HepG2 (cell line): ENCODE measurements at regions not wholly inside any gene's neighbourhood (a gene's known extent, or its start where the extent isn't known, plus 50 kb on each side); places are given as distances from the start of the nearest gene placed in this dataset.

Experiments
- HDAC6 ChIP-seq: fragments of 200-600 bp; sonication (generic); IDR thresholded peaks from 2 replicates; pipeline ENCODE4 v1.7.0; 2017; ENCODE audit warnings: mild to moderate bottlenecking, antibody characterized with exemption, low read length, low read depth
- POLR2A ChIP-seq, 2 experiments: IDR thresholded peaks; 2 replicates each; pipeline ENCODE4 v1.6.1; 2011; ENCODE audit warnings: low read depth in 2 of 2, low read length in 2 of 2, mild to moderate bottlenecking in 1 of 2, moderate library complexity in 1 of 2; ENCODE audit not compliant: insufficient read depth in 1 of 2
- POLR2AphosphoS2 ChIP-seq: IDR thresholded peaks from 2 replicates; pipeline ENCODE4 v1.6.1; 2011; ENCODE audit warnings: low read depth, low read length, improper control_type of control experiment
- TF ChIP-seq, protein P1 (sequence below): sonication (generic); formaldehyde crosslinking; IDR thresholded peaks from 2 replicates; pipeline ENCODE4 v1.5.0; 2020; ENCODE audit warnings: mild to moderate bottlenecking, missing genetic modification reagents

DNA sequence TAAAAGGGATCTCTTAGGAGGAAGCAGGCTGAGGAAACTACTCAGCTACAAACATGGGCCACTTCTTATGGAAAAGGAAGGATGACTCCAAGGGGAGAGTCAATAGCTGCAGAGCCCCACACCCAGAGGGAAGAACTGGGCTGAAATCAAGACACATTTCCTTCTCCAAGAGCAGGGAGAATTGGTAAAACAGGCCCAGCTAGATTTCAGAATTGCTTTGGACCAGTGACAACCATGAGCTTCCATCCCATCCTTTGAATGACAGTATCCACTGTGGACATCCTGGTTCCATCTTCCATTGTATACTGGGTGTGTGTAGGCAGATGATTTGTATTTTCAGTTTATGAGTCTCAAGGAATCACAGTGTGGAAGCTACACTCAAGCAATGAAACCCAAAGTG lies 267.5 kb downstream of the IRF8 start:
- no peak for TF ChIP-seq POLR2A (IDR thresholded peaks at IDR 0.05; ENCODE audit: insufficient read depth in 1 of 2, low read depth in 2 of 2, low read length in 2 of 2)
- no peak for TF ChIP-seq POLR2AphosphoS2
- TF ChIP-seq, protein P1, sequence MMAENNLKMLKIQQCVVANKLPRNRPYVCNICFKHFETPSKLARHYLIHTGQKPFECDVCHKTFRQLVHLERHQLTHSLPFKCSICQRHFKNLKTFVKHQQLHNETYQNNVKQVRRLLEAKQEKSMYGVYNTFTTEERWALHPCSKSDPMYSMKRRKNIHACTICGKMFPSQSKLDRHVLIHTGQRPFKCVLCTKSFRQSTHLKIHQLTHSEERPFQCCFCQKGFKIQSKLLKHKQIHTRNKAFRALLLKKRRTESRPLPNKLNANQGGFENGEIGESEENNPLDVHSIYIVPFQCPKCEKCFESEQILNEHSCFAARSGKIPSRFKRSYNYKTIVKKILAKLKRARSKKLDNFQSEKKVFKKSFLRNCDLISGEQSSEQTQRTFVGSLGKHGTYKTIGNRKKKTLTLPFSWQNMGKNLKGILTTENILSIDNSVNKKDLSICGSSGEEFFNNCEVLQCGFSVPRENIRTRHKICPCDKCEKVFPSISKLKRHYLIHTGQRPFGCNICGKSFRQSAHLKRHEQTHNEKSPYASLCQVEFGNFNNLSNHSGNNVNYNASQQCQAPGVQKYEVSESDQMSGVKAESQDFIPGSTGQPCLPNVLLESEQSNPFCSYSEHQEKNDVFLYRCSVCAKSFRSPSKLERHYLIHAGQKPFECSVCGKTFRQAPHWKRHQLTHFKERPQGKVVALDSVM (CRISPR knock-in tag) = no peak
- TF ChIP-seq HDAC6 = no peak
